Epithelial cell of proximal tubule (primary cell): ENCODE measurements at regions not wholly inside any gene's neighbourhood (a gene's known extent, or its start where the extent isn't known, plus 50 kb on each side); places are given as distances from the start of the nearest gene placed in this dataset.
A peak's percentile ranks its signal among the peaks of the same experiment; 100 is the strongest.

ENCODE experiments used
- DNase-seq: peaks from one replicate; pipeline ENCODE4 v3.0.0-alpha.2; 2011; ENCODE audit warnings: low read depth
- H3K4me3 ChIP-seq: 2 replicates; pipeline ENCODE4 v1.5.1; 2011; ENCODE audit warnings: low read depth, mild to moderate bottlenecking, low read length
- CTCF ChIP-seq: conservative IDR thresholded peaks from 2 replicates; pipeline ENCODE4 v1.5.1; 2012; ENCODE audit warnings: low read depth, mild to moderate bottlenecking, low read length

GRCh38 chr1:235925016-235925415 lies 58.3 kb upstream of the LYST start:
- no peak for TF ChIP-seq CTCF
- no peak overlapping the region for H3K4me3 ChIP-seq
- no peak for DNase-seq

GRCh38 chr1:235923466-235924021 lies 56.8 kb upstream of the LYST start:
- DNase-seq, result no peak
- TF ChIP-seq CTCF, result no peak
- H3K4me3 ChIP-seq, result no peak overlapping the region

GRCh38 chr1:235920596-235921375 lies 54.1 kb upstream of the LYST start:
- DNase-seq, result no peak
- no peak overlapping the region for H3K4me3 ChIP-seq
- no peak for TF ChIP-seq CTCF

- peak; percentile 56 for DNase-seq
Observed at GRCh38 chr1:235919833-235920441, 53.2 kb upstream of the LYST start.

GRCh38 chr1:235919127-235919832 lies 52.6 kb upstream of the LYST start:
- no peak for TF ChIP-seq CTCF
- H3K4me3 ChIP-seq, result no peak overlapping the region
- no peak for DNase-seq

More at GRCh38 chr1:235919833-235920441, 53.2 kb upstream of the LYST start:
- no peak overlapping the region for H3K4me3 ChIP-seq
- no peak for TF ChIP-seq CTCF

GRCh38 chr1:235918465-235918864 lies 51.8 kb upstream of the LYST start:
- no peak for TF ChIP-seq CTCF
- no peak for DNase-seq
- no peak overlapping the region for H3K4me3 ChIP-seq
